HEK293 (cell line): ENCODE measurements at regions not wholly inside any gene's neighbourhood (a gene's known extent, or its start where the extent isn't known, plus 50 kb on each side); places are given as distances from the start of the nearest gene placed in this dataset.

Experiments
- CTCF ChIA-PET: fragments of 350-600 bp; formaldehyde crosslinking; extraction: SDS; loops from one replicate; lab custom pipeline; 2021; ENCODE audit warnings: antibody characterized with exemption; lab: Yijun Ruan, JAX
- POLR2A ChIA-PET: fragments of 300-600 bp; formaldehyde crosslinking; extraction: SDS; loops from one replicate; lab custom pipeline; 2020; ENCODE audit warnings: antibody characterized with exemption, inconsistent platforms; lab: Yijun Ruan, JAX
- H3K27ac ChIP-seq: fragments of 200-500 bp; sonication (Bioruptor generic); 2 replicates; pipeline ENCODE4 v1.5.1; 2014; ENCODE audit warnings: low read depth, low read length, control low read depth, inconsistent platforms; ENCODE audit errors: extremely low read depth
- H3K36me3 ChIP-seq, 2 experiments: fragments of 200-500 bp in 1 of 2; sonication (Bioruptor generic) in 1 of 2; 1 replicate in 1 of 2; 2 replicates in 1 of 2; pipeline ENCODE4 v1.5.1; 2014 to 2017; ENCODE audit warnings: inconsistent platforms in 2 of 2, low read length in 2 of 2; ENCODE audit not compliant: control insufficient read depth in 2 of 2, insufficient read depth in 1 of 2
- H3K4me1 ChIP-seq: fragments of 200-500 bp; sonication (Bioruptor generic); 2 replicates; pipeline ENCODE4 v1.5.1; 2014; ENCODE audit warnings: mild to moderate bottlenecking, low read length, inconsistent platforms; ENCODE audit not compliant: control insufficient read depth, insufficient read depth
- H3K4me3 ChIP-seq: 2 replicates; pipeline ENCODE4 v1.5.1; 2011; ENCODE audit warnings: low read depth, mild to moderate bottlenecking, control low read depth, low read length, moderate library complexity
- H3K9me3 ChIP-seq: fragments of 200-500 bp; sonication (Bioruptor generic); 2 replicates; pipeline ENCODE4 v1.5.1; 2014; ENCODE audit warnings: low read depth, low read length, inconsistent platforms; ENCODE audit not compliant: control insufficient read depth, insufficient read depth
- GLI2 ChIP-seq: fragments of 450-650 bp; formaldehyde crosslinking; IDR thresholded peaks from 2 replicates; pipeline ENCODE4; 2017; ENCODE audit warnings: missing biosample characterization, missing genetic modification characterization, low read depth, borderline replicate concordance
- MEIS1 ChIP-seq: sonication (generic); formaldehyde crosslinking; IDR thresholded peaks from 2 replicates; pipeline ENCODE4 v1.8.1; 2022; ENCODE audit warnings: missing genetic modification reagents, mild to moderate bottlenecking, borderline replicate concordance
- REST ChIP-seq: fragments of 450-650 bp; formaldehyde crosslinking; IDR thresholded peaks from 2 replicates; pipeline ENCODE4 v1.5.1; 2016; ENCODE audit warnings: missing biosample characterization, missing genetic modification characterization
- TRIM28 ChIP-seq: IDR thresholded peaks from 2 replicates; pipeline ENCODE4 v1.6.1; 2011; ENCODE audit warnings: low read length, control low read depth, borderline replicate concordance
- WT1 ChIP-seq: fragments of 450-650 bp; formaldehyde crosslinking; IDR thresholded peaks from 2 replicates; pipeline ENCODE4 v1.5.1; 2016; ENCODE audit warnings: missing biosample characterization, missing genetic modification characterization
- YY2 ChIP-seq: fragments of 450-650 bp; formaldehyde crosslinking; IDR thresholded peaks from 2 replicates; pipeline ENCODE4 v1.5.1; 2016; ENCODE audit warnings: missing biosample characterization, missing genetic modification characterization
- ZBTB17 ChIP-seq: fragments of 450-650 bp; formaldehyde crosslinking; IDR thresholded peaks from 2 replicates; pipeline ENCODE4 v1.5.1; 2016; ENCODE audit warnings: missing biosample characterization, missing genetic modification characterization
- ZNF114 ChIP-seq: fragments of 450-650 bp; formaldehyde crosslinking; IDR thresholded peaks from 2 replicates; pipeline ENCODE4 v1.5.0; 2017; ENCODE audit warnings: missing biosample characterization, missing genetic modification characterization
- ZNF157 ChIP-seq: fragments of 450-650 bp; formaldehyde crosslinking; IDR thresholded peaks from 2 replicates; pipeline ENCODE4 v1.5.1; 2016; ENCODE audit warnings: missing biosample characterization, missing genetic modification characterization
- ZNF223 ChIP-seq: fragments of 450-650 bp; formaldehyde crosslinking; IDR thresholded peaks from 2 replicates; pipeline ENCODE4 v1.5.1; 2016; ENCODE audit warnings: missing biosample characterization, missing genetic modification characterization
- ZNF23 ChIP-seq: fragments of 450-650 bp; formaldehyde crosslinking; IDR thresholded peaks from 2 replicates; pipeline ENCODE4 v1.5.1; 2016; ENCODE audit warnings: missing biosample characterization, missing genetic modification characterization, borderline replicate concordance
- ZNF335 ChIP-seq: fragments of 450-650 bp; formaldehyde crosslinking; conservative IDR thresholded peaks from 2 replicates; pipeline ENCODE4 v1.5.1; 2016; ENCODE audit warnings: missing biosample characterization, missing genetic modification characterization
- ZNF362 ChIP-seq: fragments of 450-650 bp; formaldehyde crosslinking; IDR thresholded peaks from 2 replicates; pipeline ENCODE4 v1.5.1; 2016; ENCODE audit warnings: missing biosample characterization, missing genetic modification characterization
- ZNF501 ChIP-seq: fragments of 450-650 bp; formaldehyde crosslinking; IDR thresholded peaks from 2 replicates; pipeline ENCODE4 v1.5.1; 2016; ENCODE audit warnings: missing biosample characterization, missing genetic modification characterization
- ZNF623 ChIP-seq: fragments of 450-650 bp; formaldehyde crosslinking; IDR thresholded peaks from 2 replicates; pipeline ENCODE4 v1.5.1; 2016; ENCODE audit warnings: missing biosample characterization, missing genetic modification characterization
- ZNF791 ChIP-seq: fragments of 450-650 bp; formaldehyde crosslinking; IDR thresholded peaks from 2 replicates; pipeline ENCODE4 v1.5.1; 2016; ENCODE audit warnings: missing biosample characterization, missing genetic modification characterization
- ZNF837 ChIP-seq: fragments of 450-650 bp; formaldehyde crosslinking; IDR thresholded peaks from 2 replicates; pipeline ENCODE4 v1.5.1; 2016; ENCODE audit warnings: missing biosample characterization, missing genetic modification characterization
- TF ChIP-seq, protein P1 (sequence below): fragments of 450-650 bp; formaldehyde crosslinking; IDR thresholded peaks from 2 replicates; pipeline ENCODE4 v1.5.1; 2016; ENCODE audit warnings: missing biosample characterization, missing genetic modification characterization
- TF ChIP-seq, protein P2 (sequence below): fragments of 450-650 bp; IDR thresholded peaks from 2 replicates; pipeline ENCODE4 v1.5.1; 2018; ENCODE audit warnings: missing biosample characterization, missing genetic modification characterization

GRCh38 chr10:120349069-120349468, 108.0 kb upstream of the PLPP4 start:
- TF ChIP-seq ZNF791: no peak
- no peak for TF ChIP-seq YY2 (tag by site-specific recombination)
- no peak for TF ChIP-seq ZNF362 (tag by site-specific recombination)
- no peak for TF ChIP-seq ZNF335 (tag by site-specific recombination)
- TF ChIP-seq ZNF23 (tag by site-specific recombination): no peak
- TF ChIP-seq ZNF157: no peak
- no peak for TF ChIP-seq WT1 (tag by site-specific recombination)
- TF ChIP-seq ZNF114: no peak
- no peak for TF ChIP-seq REST
- TF ChIP-seq MEIS1 (CRISPR knock-in tag): no peak
- no peak for TF ChIP-seq ZNF223 (tag by site-specific recombination)
- no peak for TF ChIP-seq GLI2 (tag by site-specific recombination)
- TF ChIP-seq, protein P1, sequence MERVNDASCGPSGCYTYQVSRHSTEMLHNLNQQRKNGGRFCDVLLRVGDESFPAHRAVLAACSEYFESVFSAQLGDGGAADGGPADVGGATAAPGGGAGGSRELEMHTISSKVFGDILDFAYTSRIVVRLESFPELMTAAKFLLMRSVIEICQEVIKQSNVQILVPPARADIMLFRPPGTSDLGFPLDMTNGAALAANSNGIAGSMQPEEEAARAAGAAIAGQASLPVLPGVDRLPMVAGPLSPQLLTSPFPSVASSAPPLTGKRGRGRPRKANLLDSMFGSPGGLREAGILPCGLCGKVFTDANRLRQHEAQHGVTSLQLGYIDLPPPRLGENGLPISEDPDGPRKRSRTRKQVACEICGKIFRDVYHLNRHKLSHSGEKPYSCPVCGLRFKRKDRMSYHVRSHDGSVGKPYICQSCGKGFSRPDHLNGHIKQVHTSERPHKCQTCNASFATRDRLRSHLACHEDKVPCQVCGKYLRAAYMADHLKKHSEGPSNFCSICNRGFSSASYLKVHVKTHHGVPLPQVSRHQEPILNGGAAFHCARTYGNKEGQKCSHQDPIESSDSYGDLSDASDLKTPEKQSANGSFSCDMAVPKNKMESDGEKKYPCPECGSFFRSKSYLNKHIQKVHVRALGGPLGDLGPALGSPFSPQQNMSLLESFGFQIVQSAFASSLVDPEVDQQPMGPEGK (tag by site-specific recombination): no peak
- TF ChIP-seq ZBTB17 (tag by site-specific recombination): no peak
- TF ChIP-seq, all 188 proteins: peak for 0
- POLR2A ChIA-PET: no interaction called here
- Histone ChIP-seq H3K9me3 (no peaks in the 10 kb centered on the region), H3K4me3 (no peak overlapping the region), H3K4me1 (no peaks in the 10 kb centered on the region), H3K36me3 (no peaks in the 10 kb centered on the region), H3K27ac (no peak overlapping the region)
- CTCF ChIA-PET: interaction anchor here (0.6 to 1.2 kb wide), 3 partner anchors 11 to 813 kb away, joined by 3 to 5 read pairs (median 3); no protein-coding TSS in a partner anchor

GRCh38 chr10:120355425-120355824, 101.6 kb upstream of the PLPP4 start:
- CTCF ChIA-PET: interaction anchor here (0.6 kb wide), 1 partner anchor 593 kb away, joined by 4 read pairs; no protein-coding TSS in a partner anchor
- Histone ChIP-seq H3K27ac (no peak overlapping the region), H3K36me3 (no peaks in the 10 kb centered on the region), H3K4me3 (no peak overlapping the region), H3K4me1 (no peaks in the 10 kb centered on the region), H3K9me3 (no peaks in the 10 kb centered on the region)
- TF ChIP-seq ZNF837 (tag by site-specific recombination) (no peak), TRIM28 (no peak), ZNF623 (no peak), ZNF501 (tag by site-specific recombination) (no peak)
- TF ChIP-seq, protein P2, sequence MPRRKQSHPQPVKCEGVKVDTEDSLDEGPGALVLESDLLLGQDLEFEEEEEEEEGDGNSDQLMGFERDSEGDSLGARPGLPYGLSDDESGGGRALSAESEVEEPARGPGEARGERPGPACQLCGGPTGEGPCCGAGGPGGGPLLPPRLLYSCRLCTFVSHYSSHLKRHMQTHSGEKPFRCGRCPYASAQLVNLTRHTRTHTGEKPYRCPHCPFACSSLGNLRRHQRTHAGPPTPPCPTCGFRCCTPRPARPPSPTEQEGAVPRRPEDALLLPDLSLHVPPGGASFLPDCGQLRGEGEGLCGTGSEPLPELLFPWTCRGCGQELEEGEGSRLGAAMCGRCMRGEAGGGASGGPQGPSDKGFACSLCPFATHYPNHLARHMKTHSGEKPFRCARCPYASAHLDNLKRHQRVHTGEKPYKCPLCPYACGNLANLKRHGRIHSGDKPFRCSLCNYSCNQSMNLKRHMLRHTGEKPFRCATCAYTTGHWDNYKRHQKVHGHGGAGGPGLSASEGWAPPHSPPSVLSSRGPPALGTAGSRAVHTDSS (tag by site-specific recombination): no peak
- POLR2A ChIA-PET: no interaction called here
